ENCODE measurements at regions not wholly inside any gene's neighbourhood (a gene's known extent, or its start where the extent isn't known, plus 50 kb on each side); places are given as distances from the start of the nearest gene placed in this dataset.

DNA sequence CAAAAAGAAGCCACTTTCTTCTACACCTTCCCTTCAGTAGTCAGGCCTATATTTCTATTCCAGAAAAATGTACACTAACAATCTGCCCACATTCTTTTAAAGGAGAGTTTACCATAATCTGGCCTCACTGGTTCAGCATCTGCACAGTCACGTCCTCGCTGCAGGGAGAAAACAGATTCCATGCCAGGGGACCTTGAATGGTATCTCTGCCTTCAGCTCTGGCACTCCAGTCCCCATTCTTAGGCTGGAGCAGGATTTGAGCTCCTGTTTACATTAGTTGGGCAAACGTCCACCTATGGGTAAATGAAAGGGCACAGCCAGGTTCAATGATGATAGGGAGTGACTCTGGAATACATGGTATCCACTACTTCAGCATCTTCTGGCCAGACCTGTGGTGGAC is 371.0 kb upstream of the MTPN start:
- no peak overlapping the region for H3K4me3 ChIP-seq (ENCODE audit: low read depth, low read length)
- no peaks in the 10 kb centered on the region for H3K27me3 ChIP-seq (ENCODE audit: control insufficient read depth, insufficient read depth, low read length)
- DNase-seq (ENCODE audit: low read depth) = no peak
- ChIA-PET POLR2A (no interaction called here), CTCF (no interaction called here)
- TF ChIP-seq, protein P1, sequence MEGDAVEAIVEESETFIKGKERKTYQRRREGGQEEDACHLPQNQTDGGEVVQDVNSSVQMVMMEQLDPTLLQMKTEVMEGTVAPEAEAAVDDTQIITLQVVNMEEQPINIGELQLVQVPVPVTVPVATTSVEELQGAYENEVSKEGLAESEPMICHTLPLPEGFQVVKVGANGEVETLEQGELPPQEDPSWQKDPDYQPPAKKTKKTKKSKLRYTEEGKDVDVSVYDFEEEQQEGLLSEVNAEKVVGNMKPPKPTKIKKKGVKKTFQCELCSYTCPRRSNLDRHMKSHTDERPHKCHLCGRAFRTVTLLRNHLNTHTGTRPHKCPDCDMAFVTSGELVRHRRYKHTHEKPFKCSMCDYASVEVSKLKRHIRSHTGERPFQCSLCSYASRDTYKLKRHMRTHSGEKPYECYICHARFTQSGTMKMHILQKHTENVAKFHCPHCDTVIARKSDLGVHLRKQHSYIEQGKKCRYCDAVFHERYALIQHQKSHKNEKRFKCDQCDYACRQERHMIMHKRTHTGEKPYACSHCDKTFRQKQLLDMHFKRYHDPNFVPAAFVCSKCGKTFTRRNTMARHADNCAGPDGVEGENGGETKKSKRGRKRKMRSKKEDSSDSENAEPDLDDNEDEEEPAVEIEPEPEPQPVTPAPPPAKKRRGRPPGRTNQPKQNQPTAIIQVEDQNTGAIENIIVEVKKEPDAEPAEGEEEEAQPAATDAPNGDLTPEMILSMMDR (IDR thresholded peaks at IDR 0.05; ENCODE audit: insufficient read depth, low read depth, low read length) = no peak
- no peaks in the 10 kb centered on the region for H3K36me3 ChIP-seq (ENCODE audit: control insufficient read depth, insufficient read depth, low read length)

DNA sequence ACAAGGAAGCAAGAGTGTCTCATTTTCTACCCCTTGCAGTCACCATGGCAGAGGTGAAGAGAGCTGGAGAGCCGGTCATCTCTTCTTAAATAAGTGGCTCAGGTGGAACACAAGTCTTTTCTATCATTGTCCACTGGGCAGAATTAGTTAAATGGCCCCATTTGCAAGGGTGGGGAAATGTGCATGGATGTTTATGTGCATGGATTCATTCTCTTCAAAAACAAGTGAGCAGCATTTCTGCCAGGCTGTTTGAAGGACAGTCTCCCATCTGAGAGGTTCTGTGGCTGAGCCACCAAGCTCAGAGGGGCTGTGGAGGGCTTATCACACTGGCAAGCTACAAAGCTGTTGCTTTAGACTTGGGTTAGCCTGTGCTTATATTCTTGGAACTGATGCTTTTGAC is 370.3 kb upstream of the MTPN start:
- DNase-seq (ENCODE audit: low read depth) = no peak
- Histone ChIP-seq H3K4me3 (ENCODE audit: low read depth, low read length) (no peak overlapping the region), H3K36me3 (ENCODE audit: control insufficient read depth, insufficient read depth, low read length) (no peaks in the 10 kb centered on the region), H3K27me3 (ENCODE audit: control insufficient read depth, insufficient read depth, low read length) (no peaks in the 10 kb centered on the region)
- ChIA-PET CTCF (no interaction called here), POLR2A (no interaction called here)
- TF ChIP-seq, protein P1 (IDR thresholded peaks at IDR 0.05; ENCODE audit: insufficient read depth, low read depth, low read length) = no peak

DNA sequence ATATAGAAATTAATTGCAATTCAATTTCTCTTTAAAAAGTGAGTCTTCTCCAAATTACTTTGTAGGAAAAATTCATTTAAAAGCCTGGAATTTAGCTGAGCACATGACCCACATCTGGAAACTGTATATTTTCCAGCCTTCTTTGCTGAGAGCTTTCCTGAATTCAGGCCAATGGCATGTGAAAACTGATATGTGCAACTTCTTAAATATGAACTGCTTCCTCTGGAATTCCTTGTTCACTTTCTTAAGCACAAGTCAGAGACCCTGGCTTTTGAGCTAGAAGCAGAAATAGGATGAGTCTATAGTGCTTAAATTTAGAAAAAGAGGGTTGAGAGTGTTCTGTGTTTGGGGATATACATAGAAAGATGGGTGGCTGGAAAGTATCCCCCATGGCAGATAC is 365.1 kb upstream of the MTPN start:
- Histone ChIP-seq H3K4me3 (ENCODE audit: low read depth, low read length) (no peak overlapping the region), H3K27me3 (ENCODE audit: control insufficient read depth, insufficient read depth, low read length) (no peaks in the 10 kb centered on the region), H3K36me3 (ENCODE audit: control insufficient read depth, insufficient read depth, low read length) (no peaks in the 10 kb centered on the region)
- ChIA-PET CTCF (no interaction called here), POLR2A (no interaction called here)
- DNase-seq (ENCODE audit: low read depth) = no peak
- TF ChIP-seq, protein P1 (IDR thresholded peaks at IDR 0.05; ENCODE audit: insufficient read depth, low read depth, low read length) = no peak

GRCh38 chr7:136339464-136339863 is 362.3 kb upstream of the MTPN start:
- no peaks in the 10 kb centered on the region for H3K27me3 ChIP-seq (ENCODE audit: control insufficient read depth, insufficient read depth, low read length)
- TF ChIP-seq, protein P1 (IDR thresholded peaks at IDR 0.05; ENCODE audit: insufficient read depth, low read depth, low read length) = no peak
- no peaks in the 10 kb centered on the region for H3K36me3 ChIP-seq (ENCODE audit: control insufficient read depth, insufficient read depth, low read length)
- no peak overlapping the region for H3K4me3 ChIP-seq (ENCODE audit: low read depth, low read length)
- no peak for DNase-seq (ENCODE audit: low read depth)
- CTCF ChIA-PET = no interaction called here
- POLR2A ChIA-PET = no interaction called here

- CTCF ChIA-PET = no interaction called here
- no peak for DNase-seq (ENCODE audit: low read depth)
- POLR2A ChIA-PET = no interaction called here
- Histone ChIP-seq H3K4me3 (ENCODE audit: low read depth, low read length) (no peak overlapping the region), H3K36me3 (ENCODE audit: control insufficient read depth, insufficient read depth, low read length) (no peaks in the 10 kb centered on the region), H3K27me3 (ENCODE audit: control insufficient read depth, insufficient read depth, low read length) (no peaks in the 10 kb centered on the region)
- TF ChIP-seq, protein P1 (IDR thresholded peaks at IDR 0.05; ENCODE audit: insufficient read depth, low read depth, low read length) = no peak
These were observed 359.8 kb upstream of the MTPN start for GRCh38 chr7:136336932-136337331.

Data from BJ (cell line).